GM23338 (cell line): ENCODE measurements at regions not wholly inside any gene's neighbourhood (a gene's known extent, or its start where the extent isn't known, plus 50 kb on each side); places are given as distances from the start of the nearest gene placed in this dataset.

Experiments used
- ATAC-seq: fragments of 200-7000 bp; cut with Tn5 transposase; 3 replicates; pipeline ENCODE4 v1.9.1; 2020
- DNase-seq: peaks from one replicate; pipeline ENCODE4 v3.0.0-alpha.2; 2015; ENCODE audit warnings: low spot score
- H2AFZ ChIP-seq: fragments of 200-600 bp; sonication (generic); 2 replicates; pipeline ENCODE4 v1.8.0; 2016; ENCODE audit warnings: antibody characterized with exemption, mild to moderate bottlenecking, moderate library complexity
- H3F3A ChIP-seq: fragments of 200-600 bp; sonication (generic); replicated peaks from 2 replicates; pipeline ENCODE4 v1.8.0; 2017; ENCODE audit warnings: antibody characterized with exemption, mixed run types, low read depth
- H3K27ac ChIP-seq: fragments of 200-600 bp; sonication (generic); 2 replicates; pipeline ENCODE4 v1.6.1; 2016; ENCODE audit warnings: low read depth
- H3K27me3 ChIP-seq: fragments of 200-600 bp; sonication (generic); 2 replicates; pipeline ENCODE4 v1.8.0; 2016; ENCODE audit warnings: mild to moderate bottlenecking, mixed run types, moderate library complexity; ENCODE audit not compliant: insufficient read depth
- H3K36me3 ChIP-seq: fragments of 200-600 bp; sonication (generic); 2 replicates; pipeline ENCODE4 v1.8.0; 2016; ENCODE audit warnings: mild to moderate bottlenecking; ENCODE audit not compliant: insufficient read depth
- H3K4me1 ChIP-seq: fragments of 200-600 bp; sonication (generic); 2 replicates; pipeline ENCODE4 v1.8.0; 2016; ENCODE audit warnings: mild to moderate bottlenecking, moderate library complexity; ENCODE audit not compliant: insufficient read depth
- H3K4me2 ChIP-seq: fragments of 200-600 bp; sonication (generic); 2 replicates; pipeline ENCODE4 v1.7.1; 2017; ENCODE audit warnings: mixed run types
- H3K4me3 ChIP-seq: fragments of 200-600 bp; sonication (generic); 2 replicates; pipeline ENCODE4 v1.6.1; 2016; ENCODE audit warnings: mixed run types
- H3K79me2 ChIP-seq: fragments of 200-600 bp; sonication (generic); replicated peaks from 2 replicates; pipeline ENCODE4 v1.8.0; 2017; ENCODE audit warnings: mild to moderate bottlenecking; ENCODE audit not compliant: insufficient read depth
- H3K9me2 ChIP-seq: fragments of 200-600 bp; sonication (generic); 2 replicates; pipeline ENCODE4 v1.8.0; 2017; ENCODE audit not compliant: insufficient read depth
- H4K20me1 ChIP-seq: fragments of 200-600 bp; sonication (generic); replicated peaks from 2 replicates; pipeline ENCODE4 v1.8.0; 2017; ENCODE audit warnings: mild to moderate bottlenecking; ENCODE audit not compliant: insufficient read depth
- H3K27ac Mint-ChIP-seq: 2 replicates; pipeline ENCODE4 v1.8.0; 2020; ENCODE audit warnings: inconsistent platforms, mild to moderate bottlenecking, moderate library complexity, mixed read lengths
- H3K27me3 Mint-ChIP-seq: 3 replicates; pipeline ENCODE4 v1.8.0; 2022; ENCODE audit warnings: low read depth, mild to moderate bottlenecking, moderate library complexity, mixed read lengths, inconsistent platforms; ENCODE audit not compliant: insufficient read depth, poor library complexity
- H3K36me3 Mint-ChIP-seq: 3 replicates; pipeline ENCODE4 v1.8.0; 2021; ENCODE audit warnings: low read depth, mild to moderate bottlenecking, inconsistent platforms, moderate library complexity, mixed read lengths
- H3K4me1 Mint-ChIP-seq: 3 replicates; pipeline ENCODE4 v1.8.0; 2020; ENCODE audit warnings: mild to moderate bottlenecking, inconsistent platforms, mixed read lengths
- H3K4me3 Mint-ChIP-seq: 3 replicates; pipeline ENCODE4 v1.8.0; 2021; ENCODE audit warnings: moderate library complexity, mild to moderate bottlenecking, inconsistent platforms, mixed read lengths
- H3K9me3 Mint-ChIP-seq: 3 replicates; pipeline ENCODE4 v1.8.0; 2020; ENCODE audit warnings: moderate library complexity, mild to moderate bottlenecking, inconsistent platforms, mixed read lengths
- CTCF ChIP-seq, 2 experiments: fragments of 200-600 bp in 1 of 2; sonication (generic) in 1 of 2; conservative IDR thresholded peaks; 2 replicates each; pipeline versions ENCODE4 v1.5.1 to v1.6.1; 2016 to 2017; ENCODE audit warnings: antibody characterized with exemption in 2 of 2, low read depth in 2 of 2, mild to moderate bottlenecking in 2 of 2, moderate library complexity in 1 of 2
- EZH2 ChIP-seq: fragments of 200-600 bp; sonication (generic); IDR thresholded peaks from one replicate; pipeline ENCODE4 v1.8.0; 2017; ENCODE audit warnings: antibody characterized with exemption, mild to moderate bottlenecking, low read depth; ENCODE audit not compliant: unreplicated experiment
- NANOG ChIP-seq: IDR thresholded peaks from 2 replicates; pipeline ENCODE4 v1.6.1; 2016; ENCODE audit warnings: antibody characterized with exemption, borderline replicate concordance
- STAT1 ChIP-seq: IDR thresholded peaks from one replicate; pipeline ENCODE4 v1.6.1; 2016; ENCODE audit warnings: antibody characterized with exemption; ENCODE audit not compliant: unreplicated experiment
- ZNF114 ChIP-seq: fragments of 250-450 bp; sonication (Bioruptor Pico); IDR thresholded peaks from 2 replicates; pipeline ENCODE4 v1.5.0; 2020; ENCODE audit warnings: mild to moderate bottlenecking, moderate library complexity
- TF ChIP-seq, protein P1 (sequence below): fragments of 250-450 bp; sonication (Bioruptor Pico); IDR thresholded peaks from 2 replicates; pipeline ENCODE4 v1.5.0; 2020; ENCODE audit warnings: mild to moderate bottlenecking, moderate library complexity

GRCh38 chr15:70170096-70170699 is 72.5 kb upstream of the TLE3 start:
- Histone ChIP-seq H3K4me3 (no peak overlapping the region), H3K4me2 (no peak overlapping the region), H3K9me2 (no peaks in the 10 kb centered on the region), H2AFZ (no peak overlapping the region), H3K4me1 (no peaks in the 10 kb centered on the region), H3K36me3 (no peaks in the 10 kb centered on the region), H3K79me2 (no peaks in the 10 kb centered on the region), H3K27me3 (no peaks in the 10 kb centered on the region), H4K20me1 (no peaks in the 10 kb centered on the region), H3K27ac (no peak overlapping the region), H3F3A (no peaks in the 10 kb centered on the region)
- no peaks in the 10 kb centered on the region for H3K36me3 Mint-ChIP-seq
- H3K4me1 Mint-ChIP-seq: peaks cover 9% of the 10 kb centered on the region; the same call in 2 of the 3 replicates
- ATAC-seq (no peak), DNase-seq (no peak)
- no peaks in the 10 kb centered on the region for H3K9me3 Mint-ChIP-seq
- H3K27me3 Mint-ChIP-seq: peaks cover 4% of the 10 kb centered on the region
- H3K4me3 Mint-ChIP-seq: no peak overlapping the region
- TF ChIP-seq CTCF (conservative IDR thresholded peaks at IDR 0.05; ENCODE audit: low read depth in 2 of 2) (no peak), ZNF114 (CRISPR knock-in tag) (no peak), NANOG (no peak), EZH2 (no peak), STAT1 (no peak)
- TF ChIP-seq, protein P1, sequence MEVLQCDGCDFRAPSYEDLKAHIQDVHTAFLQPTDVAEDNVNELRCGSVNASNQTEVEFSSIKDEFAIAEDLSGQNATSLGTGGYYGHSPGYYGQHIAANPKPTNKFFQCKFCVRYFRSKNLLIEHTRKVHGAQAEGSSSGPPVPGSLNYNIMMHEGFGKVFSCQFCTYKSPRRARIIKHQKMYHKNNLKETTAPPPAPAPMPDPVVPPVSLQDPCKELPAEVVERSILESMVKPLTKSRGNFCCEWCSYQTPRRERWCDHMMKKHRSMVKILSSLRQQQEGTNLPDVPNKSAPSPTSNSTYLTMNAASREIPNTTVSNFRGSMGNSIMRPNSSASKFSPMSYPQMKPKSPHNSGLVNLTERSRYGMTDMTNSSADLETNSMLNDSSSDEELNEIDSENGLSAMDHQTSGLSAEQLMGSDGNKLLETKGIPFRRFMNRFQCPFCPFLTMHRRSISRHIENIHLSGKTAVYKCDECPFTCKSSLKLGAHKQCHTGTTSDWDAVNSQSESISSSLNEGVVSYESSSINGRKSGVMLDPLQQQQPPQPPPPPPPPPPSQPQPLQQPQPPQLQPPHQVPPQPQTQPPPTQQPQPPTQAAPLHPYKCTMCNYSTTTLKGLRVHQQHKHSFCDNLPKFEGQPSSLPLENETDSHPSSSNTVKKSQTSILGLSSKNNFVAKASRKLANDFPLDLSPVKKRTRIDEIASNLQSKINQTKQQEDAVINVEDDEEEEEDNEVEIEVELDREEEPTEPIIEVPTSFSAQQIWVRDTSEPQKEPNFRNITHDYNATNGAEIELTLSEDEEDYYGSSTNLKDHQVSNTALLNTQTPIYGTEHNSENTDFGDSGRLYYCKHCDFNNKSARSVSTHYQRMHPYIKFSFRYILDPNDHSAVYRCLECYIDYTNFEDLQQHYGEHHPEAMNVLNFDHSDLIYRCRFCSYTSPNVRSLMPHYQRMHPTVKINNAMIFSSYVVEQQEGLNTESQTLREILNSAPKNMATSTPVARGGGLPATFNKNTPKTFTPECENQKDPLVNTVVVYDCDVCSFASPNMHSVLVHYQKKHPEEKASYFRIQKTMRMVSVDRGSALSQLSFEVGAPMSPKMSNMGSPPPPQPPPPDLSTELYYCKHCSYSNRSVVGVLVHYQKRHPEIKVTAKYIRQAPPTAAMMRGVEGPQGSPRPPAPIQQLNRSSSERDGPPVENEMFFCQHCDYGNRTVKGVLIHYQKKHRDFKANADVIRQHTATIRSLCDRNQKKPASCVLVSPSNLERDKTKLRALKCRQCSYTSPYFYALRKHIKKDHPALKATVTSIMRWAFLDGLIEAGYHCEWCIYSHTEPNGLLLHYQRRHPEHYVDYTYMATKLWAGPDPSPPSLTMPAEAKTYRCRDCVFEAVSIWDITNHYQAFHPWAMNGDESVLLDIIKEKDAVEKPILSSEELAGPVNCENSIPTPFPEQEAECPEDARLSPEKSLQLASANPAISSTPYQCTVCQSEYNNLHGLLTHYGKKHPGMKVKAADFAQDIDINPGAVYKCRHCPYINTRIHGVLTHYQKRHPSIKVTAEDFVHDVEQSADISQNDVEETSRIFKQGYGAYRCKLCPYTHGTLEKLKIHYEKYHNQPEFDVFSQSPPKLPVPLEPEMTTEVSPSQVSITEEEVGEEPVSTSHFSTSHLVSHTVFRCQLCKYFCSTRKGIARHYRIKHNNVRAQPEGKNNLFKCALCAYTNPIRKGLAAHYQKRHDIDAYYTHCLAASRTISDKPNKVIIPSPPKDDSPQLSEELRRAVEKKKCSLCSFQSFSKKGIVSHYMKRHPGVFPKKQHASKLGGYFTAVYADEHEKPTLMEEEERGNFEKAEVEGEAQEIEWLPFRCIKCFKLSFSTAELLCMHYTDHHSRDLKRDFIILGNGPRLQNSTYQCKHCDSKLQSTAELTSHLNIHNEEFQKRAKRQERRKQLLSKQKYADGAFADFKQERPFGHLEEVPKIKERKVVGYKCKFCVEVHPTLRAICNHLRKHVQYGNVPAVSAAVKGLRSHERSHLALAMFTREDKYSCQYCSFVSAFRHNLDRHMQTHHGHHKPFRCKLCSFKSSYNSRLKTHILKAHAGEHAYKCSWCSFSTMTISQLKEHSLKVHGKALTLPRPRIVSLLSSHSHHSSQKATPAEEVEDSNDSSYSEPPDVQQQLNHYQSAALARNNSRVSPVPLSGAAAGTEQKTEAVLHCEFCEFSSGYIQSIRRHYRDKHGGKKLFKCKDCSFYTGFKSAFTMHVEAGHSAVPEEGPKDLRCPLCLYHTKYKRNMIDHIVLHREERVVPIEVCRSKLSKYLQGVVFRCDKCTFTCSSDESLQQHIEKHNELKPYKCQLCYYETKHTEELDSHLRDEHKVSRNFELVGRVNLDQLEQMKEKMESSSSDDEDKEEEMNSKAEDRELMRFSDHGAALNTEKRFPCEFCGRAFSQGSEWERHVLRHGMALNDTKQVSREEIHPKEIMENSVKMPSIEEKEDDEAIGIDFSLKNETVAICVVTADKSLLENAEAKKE (CRISPR knock-in tag): no peak
- no peak overlapping the region for H3K27ac Mint-ChIP-seq
